Mammary epithelial cell (primary cell): ENCODE measurements at regions not wholly inside any gene's neighbourhood (a gene's known extent, or its start where the extent isn't known, plus 50 kb on each side); places are given as distances from the start of the nearest gene placed in this dataset.

Source experiments
- EZH2 ChIP-seq: IDR thresholded peaks from 2 replicates; pipeline ENCODE4 v1.6.1; 2012; ENCODE audit warnings: low read length, inconsistent platforms, borderline replicate concordance
- TF ChIP-seq, protein P1 (sequence below), 2 donors: IDR thresholded peaks in 1 of 2; conservative IDR thresholded peaks in 1 of 2; 2 replicates each; pipeline ENCODE4 v1.5.1; 2011 to 2012; ENCODE audit warnings: inconsistent platforms in 2 of 2, low read length in 2 of 2, mild to moderate bottlenecking in 2 of 2, control low read depth in 1 of 2, low read depth in 1 of 2; ENCODE audit not compliant: insufficient read depth in 1 of 2; ENCODE audit errors: extremely low read depth in 1 of 2

DNA sequence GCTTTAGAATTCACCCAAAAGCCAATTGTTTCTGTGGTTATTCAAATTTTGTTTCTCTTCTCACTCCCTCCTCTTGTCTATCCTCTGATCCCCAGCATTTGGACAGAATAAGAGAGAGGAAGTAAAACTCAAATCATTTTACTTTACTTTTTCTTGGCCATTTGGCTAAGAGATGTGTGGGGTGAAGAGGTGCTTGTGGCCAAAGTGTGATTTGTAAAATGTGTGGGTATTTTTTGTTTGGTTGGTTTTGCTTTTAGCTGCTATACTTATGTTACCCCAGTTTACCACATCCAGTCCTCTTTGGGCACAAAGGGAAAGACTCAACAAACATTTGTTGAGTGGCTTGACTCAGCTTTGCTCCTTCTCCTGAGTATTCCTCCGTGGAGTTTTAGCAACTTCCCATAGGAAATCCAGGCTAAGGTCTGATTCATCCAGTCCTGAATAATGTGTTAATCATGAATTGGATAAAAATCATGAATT lies 109.1 kb upstream of the CYP1B1 start:
- TF ChIP-seq, protein P1, sequence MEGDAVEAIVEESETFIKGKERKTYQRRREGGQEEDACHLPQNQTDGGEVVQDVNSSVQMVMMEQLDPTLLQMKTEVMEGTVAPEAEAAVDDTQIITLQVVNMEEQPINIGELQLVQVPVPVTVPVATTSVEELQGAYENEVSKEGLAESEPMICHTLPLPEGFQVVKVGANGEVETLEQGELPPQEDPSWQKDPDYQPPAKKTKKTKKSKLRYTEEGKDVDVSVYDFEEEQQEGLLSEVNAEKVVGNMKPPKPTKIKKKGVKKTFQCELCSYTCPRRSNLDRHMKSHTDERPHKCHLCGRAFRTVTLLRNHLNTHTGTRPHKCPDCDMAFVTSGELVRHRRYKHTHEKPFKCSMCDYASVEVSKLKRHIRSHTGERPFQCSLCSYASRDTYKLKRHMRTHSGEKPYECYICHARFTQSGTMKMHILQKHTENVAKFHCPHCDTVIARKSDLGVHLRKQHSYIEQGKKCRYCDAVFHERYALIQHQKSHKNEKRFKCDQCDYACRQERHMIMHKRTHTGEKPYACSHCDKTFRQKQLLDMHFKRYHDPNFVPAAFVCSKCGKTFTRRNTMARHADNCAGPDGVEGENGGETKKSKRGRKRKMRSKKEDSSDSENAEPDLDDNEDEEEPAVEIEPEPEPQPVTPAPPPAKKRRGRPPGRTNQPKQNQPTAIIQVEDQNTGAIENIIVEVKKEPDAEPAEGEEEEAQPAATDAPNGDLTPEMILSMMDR (conservative IDR thresholded peaks at IDR 0.05 in 1 of 2, IDR thresholded peaks at IDR 0.05 in 1 of 2; ENCODE audit: extremely low read depth in 1 of 2, insufficient read depth in 1 of 2, low read depth in 1 of 2, low read length in 2 of 2): no peak
- TF ChIP-seq EZH2: no peak
